CD14-positive monocyte (primary cell): ENCODE measurements at regions not wholly inside any gene's neighbourhood (a gene's known extent, or its start where the extent isn't known, plus 50 kb on each side); places are given as distances from the start of the nearest gene placed in this dataset.
A peak's percentile ranks its signal among the peaks of the same experiment; 100 is the strongest.

ENCODE experiments used
- DNase-seq, 3 donors: peaks; one replicate each; pipeline ENCODE4 v3.0.0-alpha.2; 2011 to 2022
- H2AFZ ChIP-seq: 2 replicates; pipeline ENCODE4 v1.6.0; 2012; ENCODE audit warnings: mild to moderate bottlenecking, low read depth, low read length, inconsistent platforms; ENCODE audit not compliant: insufficient read depth, poor library complexity, severe bottlenecking
- H3K27ac ChIP-seq, 2 donors: 1 replicate in 1 of 2; 2 replicates in 1 of 2; pipeline ENCODE4 v1.5.1; 2012 to 2013; ENCODE audit warnings: low read length in 2 of 2, control low read depth in 1 of 2, inconsistent platforms in 1 of 2, low read depth in 1 of 2, mild to moderate bottlenecking in 1 of 2
- H3K27me3 ChIP-seq, 2 donors: one replicate each; pipeline versions ENCODE4 v1.6.0 to v1.6.1; 2011 to 2013; ENCODE audit warnings: low read length in 2 of 2; ENCODE audit not compliant: control insufficient read depth in 2 of 2, insufficient read depth in 2 of 2
- H3K36me3 ChIP-seq, 2 donors: replicated peaks in 1 of 2; 1 replicate in 1 of 2; 2 replicates in 1 of 2; pipeline versions ENCODE4 v1.5.1 to v1.6.1; 2012 to 2013; ENCODE audit warnings: low read length in 2 of 2, control low read depth in 1 of 2, inconsistent platforms in 1 of 2, mild to moderate bottlenecking in 1 of 2; ENCODE audit not compliant: insufficient read depth in 2 of 2, control insufficient read depth in 1 of 2
- H3K4me1 ChIP-seq, 2 donors: 1 replicate in 1 of 2; 2 replicates in 1 of 2; pipeline versions ENCODE4 v1.5.1 to v1.6.1; 2012 to 2013; ENCODE audit warnings: low read length in 2 of 2, control low read depth in 1 of 2, inconsistent platforms in 1 of 2, mild to moderate bottlenecking in 1 of 2, moderate library complexity in 1 of 2; ENCODE audit not compliant: insufficient read depth in 2 of 2, control insufficient read depth in 1 of 2
- H3K4me2 ChIP-seq: replicated peaks from 2 replicates; pipeline ENCODE3; 2012; ENCODE audit warnings: low read length, moderate library complexity, mild to moderate bottlenecking; ENCODE audit not compliant: poor library complexity, severe bottlenecking; ENCODE audit errors: extremely low read depth
- H3K4me3 ChIP-seq, 3 experiments: fragments of 200-600 bp in 1 of 3; sonication (generic) in 1 of 3; replicated peaks in 1 of 3; 1 replicate in 2 of 3; 2 replicates in 1 of 3; pipeline ENCODE4 v1.5.1; 2011 to 2013; ENCODE audit warnings: low read length in 3 of 3, mild to moderate bottlenecking in 3 of 3, control low read depth in 2 of 3, low read depth in 2 of 3, inconsistent platforms in 1 of 3, moderate library complexity in 1 of 3
- H3K79me2 ChIP-seq: 2 replicates; pipeline ENCODE4 v1.6.0; 2012; ENCODE audit warnings: mild to moderate bottlenecking, control low read depth, inconsistent platforms, low read length, moderate library complexity; ENCODE audit not compliant: insufficient read depth
- H3K9ac ChIP-seq: 2 replicates; pipeline ENCODE4 v1.6.0; 2017; ENCODE audit warnings: low read length, mild to moderate bottlenecking; ENCODE audit not compliant: insufficient read depth, poor library complexity, severe bottlenecking
- H3K9me3 ChIP-seq, 2 donors: replicated peaks in 1 of 2; 1 replicate in 1 of 2; 2 replicates in 1 of 2; pipeline versions ENCODE4 v1.5.1 to v1.6.1; 2012 to 2013; ENCODE audit warnings: low read length in 2 of 2, control low read depth in 1 of 2; ENCODE audit not compliant: control insufficient read depth in 1 of 2, insufficient read depth in 1 of 2
- H4K20me1 ChIP-seq: 2 replicates; pipeline ENCODE4 v1.6.0; 2012; ENCODE audit warnings: mild to moderate bottlenecking, low read length, control low read depth, moderate library complexity; ENCODE audit not compliant: insufficient read depth
- H3K27ac Mint-ChIP-seq, 7 donors: one replicate each; pipeline ENCODE4 v1.8.0; 2020; ENCODE audit warnings: mild to moderate bottlenecking in 7 of 7, mixed read lengths in 7 of 7, moderate library complexity in 6 of 7, inconsistent platforms in 2 of 7
- H3K27me3 Mint-ChIP-seq, 3 donors: one replicate each; pipeline ENCODE4 v1.8.0; 2021 to 2022; ENCODE audit warnings: low read depth in 3 of 3, mild to moderate bottlenecking in 3 of 3, mixed read lengths in 3 of 3, moderate library complexity in 3 of 3, inconsistent platforms in 1 of 3
- H3K36me3 Mint-ChIP-seq, 2 donors: one replicate each; pipeline ENCODE4 v1.8.0; 2020; ENCODE audit warnings: mixed read lengths in 2 of 2, inconsistent platforms in 1 of 2, mild to moderate bottlenecking in 1 of 2
- H3K4me1 Mint-ChIP-seq: one replicate; pipeline ENCODE4 v1.8.0; 2020; ENCODE audit warnings: mild to moderate bottlenecking, mixed read lengths
- H3K4me3 Mint-ChIP-seq, 2 donors: one replicate each; pipeline ENCODE4 v1.8.0; 2020; ENCODE audit warnings: mild to moderate bottlenecking in 2 of 2, mixed read lengths in 2 of 2, moderate library complexity in 1 of 2
- H3K9me3 Mint-ChIP-seq, 7 donors: one replicate each; pipeline ENCODE4 v1.8.0; 2020 to 2022; ENCODE audit warnings: mixed read lengths in 7 of 7, mild to moderate bottlenecking in 6 of 7, moderate library complexity in 6 of 7, inconsistent platforms in 2 of 7
- WGBS: methylation state at CpG from one replicate; pipeline ENCODE4 v1.1.5; 2013; ENCODE audit warnings: missing lambda C conversion rate; ENCODE audit not compliant: insufficient coverage; 5-methylcytosine and 5-hydroxymethylcytosine counted together
- intact Hi-C, 2 donors: fragments of 100-400 bp; cut with micrococcal nuclease; formaldehyde crosslinking; loops; one replicate each; pipeline versions ENCODE4 v1.15.0 to v1.15.1; 2023
- TF ChIP-seq, protein P1 (sequence below): fragments of 200-600 bp; IDR thresholded peaks from one replicate; pipeline ENCODE4 v1.8.0; 2022; ENCODE audit warnings: antibody characterized with exemption, mild to moderate bottlenecking

DNA sequence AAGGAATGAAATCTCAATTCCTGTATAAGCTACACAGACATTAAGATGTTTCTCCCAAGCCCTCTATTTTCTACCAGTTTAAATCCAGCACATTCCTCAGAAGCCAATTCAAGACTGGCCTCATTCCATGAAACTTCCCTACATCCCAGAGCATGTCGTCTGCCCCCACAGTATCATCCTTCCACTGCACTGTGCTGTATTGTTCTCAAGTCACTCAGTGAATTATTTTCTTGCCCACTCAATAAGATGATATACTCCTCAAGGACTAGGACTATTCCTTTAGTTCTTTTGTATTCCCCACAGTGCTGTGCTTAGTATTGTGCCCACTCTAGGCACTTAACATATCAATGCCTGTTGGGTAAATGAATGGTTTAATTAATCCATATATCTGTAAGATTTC lies 203.1 kb upstream of the BLID start:
- Histone ChIP-seq H3K4me2 (no peak overlapping the region), H3K9me3 (no peaks in the 10 kb centered on the region), H3K9ac (no peak overlapping the region), H3K27me3 (no peaks in the 10 kb centered on the region), H3K36me3 (no peaks in the 10 kb centered on the region), H3K4me1 (peaks cover 43 to 67% of the 10 kb centered on the region in 2 donors), H2AFZ (peak overlapping the region; percentile 69), H4K20me1 (no peaks in the 10 kb centered on the region), H3K79me2 (no peaks in the 10 kb centered on the region), H3K27ac (peak overlapping the region in 1 of 2 donors; percentile 76), H3K4me3 (no peak overlapping the region)
- Mint-ChIP-seq H3K4me1 (peaks cover 64% of the 10 kb centered on the region), H3K27me3 (no peaks in the 10 kb centered on the region), H3K27ac (peak overlapping the region in 2 of 7 donors; percentile 47 to 71), H3K4me3 (no peak overlapping the region), H3K36me3 (no peaks in the 10 kb centered on the region), H3K9me3 (peaks cover 0 to 2% (median 0%) of the 10 kb centered on the region in 7 donors)
- intact Hi-C loops: no loop called here
- TF ChIP-seq, protein P1, sequence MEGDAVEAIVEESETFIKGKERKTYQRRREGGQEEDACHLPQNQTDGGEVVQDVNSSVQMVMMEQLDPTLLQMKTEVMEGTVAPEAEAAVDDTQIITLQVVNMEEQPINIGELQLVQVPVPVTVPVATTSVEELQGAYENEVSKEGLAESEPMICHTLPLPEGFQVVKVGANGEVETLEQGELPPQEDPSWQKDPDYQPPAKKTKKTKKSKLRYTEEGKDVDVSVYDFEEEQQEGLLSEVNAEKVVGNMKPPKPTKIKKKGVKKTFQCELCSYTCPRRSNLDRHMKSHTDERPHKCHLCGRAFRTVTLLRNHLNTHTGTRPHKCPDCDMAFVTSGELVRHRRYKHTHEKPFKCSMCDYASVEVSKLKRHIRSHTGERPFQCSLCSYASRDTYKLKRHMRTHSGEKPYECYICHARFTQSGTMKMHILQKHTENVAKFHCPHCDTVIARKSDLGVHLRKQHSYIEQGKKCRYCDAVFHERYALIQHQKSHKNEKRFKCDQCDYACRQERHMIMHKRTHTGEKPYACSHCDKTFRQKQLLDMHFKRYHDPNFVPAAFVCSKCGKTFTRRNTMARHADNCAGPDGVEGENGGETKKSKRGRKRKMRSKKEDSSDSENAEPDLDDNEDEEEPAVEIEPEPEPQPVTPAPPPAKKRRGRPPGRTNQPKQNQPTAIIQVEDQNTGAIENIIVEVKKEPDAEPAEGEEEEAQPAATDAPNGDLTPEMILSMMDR: no peak
- 78% methylated on average over 1 of the region's 1 CpG for WGBS
- no peak for DNase-seq

DNA sequence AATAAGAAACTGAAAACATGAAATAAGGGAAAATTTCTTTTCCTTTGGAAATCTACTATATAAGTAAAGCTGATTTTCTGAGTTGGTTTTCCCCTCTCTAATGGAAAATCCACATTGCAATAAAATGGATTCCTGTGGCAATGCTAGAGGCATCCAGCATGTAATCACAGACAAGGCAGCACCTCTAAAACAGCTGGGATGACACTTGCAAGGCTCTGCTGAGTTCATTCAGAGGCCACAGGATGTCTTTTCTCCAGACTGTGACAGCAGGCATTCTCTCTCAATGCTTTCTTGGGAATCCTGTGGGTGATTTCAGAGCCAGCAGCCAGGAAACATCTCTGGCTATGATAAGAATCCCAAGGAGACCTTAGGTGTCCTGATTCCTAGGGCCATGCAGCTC lies 201.3 kb upstream of the BLID start:
- H3K4me1 ChIP-seq: peaks cover 34 to 50% of the 10 kb centered on the region in 2 donors
- no peak overlapping the region for H3K9ac ChIP-seq
- peaks cover 51% of the 10 kb centered on the region for H3K4me1 Mint-ChIP-seq
- TF ChIP-seq, protein P1: no peak
- H3K27ac Mint-ChIP-seq: no peak overlapping the region
- no peak overlapping the region for H3K4me3 ChIP-seq
- no peak for DNase-seq
- no peaks in the 10 kb centered on the region for H3K79me2 ChIP-seq
- intact Hi-C loops: no loop called here
- no peaks in the 10 kb centered on the region for H3K27me3 ChIP-seq
- H3K27ac ChIP-seq: no peak overlapping the region
- H2AFZ ChIP-seq: no peak overlapping the region
- H3K36me3 ChIP-seq: no peaks in the 10 kb centered on the region
- no peak overlapping the region for H3K4me2 ChIP-seq
- H3K9me3 ChIP-seq: no peaks in the 10 kb centered on the region
- no peaks in the 10 kb centered on the region for H4K20me1 ChIP-seq
- no peaks in the 10 kb centered on the region for H3K36me3 Mint-ChIP-seq
- H3K27me3 Mint-ChIP-seq: peaks cover 0 to 1% (median 0%) of the 10 kb centered on the region in 3 donors
- H3K9me3 Mint-ChIP-seq: peaks cover 0 to 2% (median 0%) of the 10 kb centered on the region in 7 donors
- H3K4me3 Mint-ChIP-seq: no peak overlapping the region
